ENCODE measurements at regions not wholly inside any gene's neighbourhood (a gene's known extent, or its start where the extent isn't known, plus 50 kb on each side); places are given as distances from the start of the nearest gene placed in this dataset.

DNA sequence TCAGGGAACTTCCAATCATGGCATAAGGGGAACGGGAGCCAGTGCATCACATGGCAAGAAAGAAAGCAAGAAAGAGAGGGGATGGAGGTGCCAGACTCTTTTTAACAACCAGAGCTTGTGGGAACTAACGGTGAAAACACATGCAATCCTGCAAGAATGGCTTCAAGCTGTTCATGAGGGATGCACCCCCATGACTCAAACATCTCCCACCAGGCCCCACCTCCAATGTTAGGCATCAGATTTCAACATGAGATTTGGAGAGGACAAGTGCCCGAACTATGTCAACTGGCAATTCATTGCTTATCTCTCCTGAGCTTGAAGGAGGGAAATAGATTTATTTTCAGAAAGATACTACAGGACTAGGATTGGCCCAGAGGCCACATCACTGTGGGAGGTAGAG lies 270.0 kb downstream of the SLC4A3 start:
- intact Hi-C loops (cut with DNase I; ENCODE audit: low total_unique reads): no loop called here
- no peak overlapping the region for H3K27ac ChIP-seq

DNA sequence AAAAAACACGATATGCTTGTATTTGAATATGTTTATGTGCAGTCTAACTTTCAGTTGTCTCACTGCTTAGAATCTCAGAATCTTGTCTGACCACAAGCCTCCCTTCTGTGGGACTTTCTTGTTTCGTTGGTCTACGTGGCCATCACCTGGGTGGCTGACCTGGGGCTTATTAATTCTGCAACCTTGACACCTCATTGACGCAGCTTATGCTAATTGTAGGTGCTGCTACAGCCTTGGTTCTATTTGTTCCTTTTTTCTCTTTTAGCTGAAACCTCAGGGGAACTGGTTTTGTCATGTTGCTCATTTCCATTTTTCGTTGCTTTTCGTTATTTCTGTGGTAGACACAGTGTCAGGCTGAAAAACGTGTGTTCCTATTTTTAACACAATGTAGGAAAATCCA lies 273.7 kb downstream of the SLC4A3 start:
- no peaks in the 10 kb centered on the region for H3K4me1 ChIP-seq
- H3K4me3 ChIP-seq: no peak overlapping the region
- no peak for DNase-seq
- intact Hi-C loops (cut with DNase I; ENCODE audit: low total_unique reads): no loop called here
- WGBS, 5 donors: 65 to 76% (median 69%) methylated on average over 7 of the region's 7 CpGs
- H3K27ac ChIP-seq: no peak overlapping the region
- H3K9me3 ChIP-seq: no peaks in the 10 kb centered on the region
- no peak for TF ChIP-seq POLR2AphosphoS5 (IDR thresholded peaks at IDR 0.05)
- TF ChIP-seq EP300 (IDR thresholded peaks at IDR 0.05): no peak
- TF ChIP-seq POLR2A (IDR thresholded peaks at IDR 0.05): no peak
- TF ChIP-seq, protein P1, sequence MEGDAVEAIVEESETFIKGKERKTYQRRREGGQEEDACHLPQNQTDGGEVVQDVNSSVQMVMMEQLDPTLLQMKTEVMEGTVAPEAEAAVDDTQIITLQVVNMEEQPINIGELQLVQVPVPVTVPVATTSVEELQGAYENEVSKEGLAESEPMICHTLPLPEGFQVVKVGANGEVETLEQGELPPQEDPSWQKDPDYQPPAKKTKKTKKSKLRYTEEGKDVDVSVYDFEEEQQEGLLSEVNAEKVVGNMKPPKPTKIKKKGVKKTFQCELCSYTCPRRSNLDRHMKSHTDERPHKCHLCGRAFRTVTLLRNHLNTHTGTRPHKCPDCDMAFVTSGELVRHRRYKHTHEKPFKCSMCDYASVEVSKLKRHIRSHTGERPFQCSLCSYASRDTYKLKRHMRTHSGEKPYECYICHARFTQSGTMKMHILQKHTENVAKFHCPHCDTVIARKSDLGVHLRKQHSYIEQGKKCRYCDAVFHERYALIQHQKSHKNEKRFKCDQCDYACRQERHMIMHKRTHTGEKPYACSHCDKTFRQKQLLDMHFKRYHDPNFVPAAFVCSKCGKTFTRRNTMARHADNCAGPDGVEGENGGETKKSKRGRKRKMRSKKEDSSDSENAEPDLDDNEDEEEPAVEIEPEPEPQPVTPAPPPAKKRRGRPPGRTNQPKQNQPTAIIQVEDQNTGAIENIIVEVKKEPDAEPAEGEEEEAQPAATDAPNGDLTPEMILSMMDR (IDR thresholded peaks at IDR 0.05): no peak
- H3K36me3 ChIP-seq: no peaks in the 10 kb centered on the region
- H3K27me3 ChIP-seq: peaks cover 0 to 10% (median 0%) of the 10 kb centered on the region in 3 donors

More for the DNA sequence above, 270.0 kb downstream of the SLC4A3 start:
- no peak overlapping the region for H3K4me3 ChIP-seq
- DNase-seq: no peak
- H3K9me3 ChIP-seq: no peaks in the 10 kb centered on the region
- TF ChIP-seq POLR2AphosphoS5 (IDR thresholded peaks at IDR 0.05) (no peak), POLR2A (IDR thresholded peaks at IDR 0.05) (no peak), EP300 (IDR thresholded peaks at IDR 0.05) (no peak)
- TF ChIP-seq, protein P1 (IDR thresholded peaks at IDR 0.05): no peak
- 30 to 41% (median 31%) methylated on average over 3 of the region's 3 CpGs for WGBS, 5 donors
- no peaks in the 10 kb centered on the region for H3K27me3 ChIP-seq
- H3K36me3 ChIP-seq: no peaks in the 10 kb centered on the region
- H3K4me1 ChIP-seq: no peaks in the 10 kb centered on the region

DNA sequence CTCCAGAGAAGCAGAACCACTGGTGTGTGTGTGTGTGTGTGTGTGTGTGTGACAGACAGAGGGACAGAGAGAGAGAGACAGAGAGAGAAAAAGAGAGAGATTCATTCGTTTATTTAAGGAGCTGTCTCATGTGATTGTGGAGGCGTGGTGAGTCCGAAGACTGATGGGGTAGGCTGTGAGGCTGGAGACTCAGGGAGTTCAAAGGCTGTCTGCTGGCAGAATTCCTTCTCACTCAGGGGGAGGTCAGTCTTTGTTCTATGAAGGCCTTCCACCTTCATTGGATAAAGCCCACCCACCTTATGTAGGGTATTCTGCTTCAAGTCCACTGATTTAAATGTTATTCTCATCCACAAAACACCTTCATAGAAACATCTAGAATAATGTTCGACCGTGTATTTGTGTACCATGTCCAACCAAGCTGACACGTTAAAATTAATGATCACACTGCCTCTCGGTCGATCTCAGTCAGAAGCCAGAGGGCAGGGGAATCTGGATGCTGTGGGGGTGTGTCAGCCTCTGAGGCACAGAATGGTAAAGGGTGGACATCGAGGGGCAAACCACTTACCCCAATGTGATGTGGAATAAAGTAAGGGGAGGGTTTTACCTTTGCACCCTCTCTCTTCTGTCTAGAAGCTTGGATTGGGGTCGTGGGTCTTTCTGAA lies 275.6 kb downstream of the SLC4A3 start:
- WGBS, 5 donors: 26 to 30% (median 28%) methylated on average over 10 of the region's 10 CpGs
- intact Hi-C loops (cut with DNase I; ENCODE audit: low total_unique reads): no loop called here
- H3K4me3 ChIP-seq: no peak overlapping the region
- DNase-seq: no peak
- H3K9me3 ChIP-seq: no peaks in the 10 kb centered on the region
- no peaks in the 10 kb centered on the region for H3K36me3 ChIP-seq
- no peak overlapping the region for H3K27ac ChIP-seq
- H3K27me3 ChIP-seq: peaks cover 0 to 10% (median 0%) of the 10 kb centered on the region in 3 donors
- TF ChIP-seq POLR2A (IDR thresholded peaks at IDR 0.05) (no peak), POLR2AphosphoS5 (IDR thresholded peaks at IDR 0.05) (no peak), EP300 (IDR thresholded peaks at IDR 0.05) (no peak)
- TF ChIP-seq, protein P1 (IDR thresholded peaks at IDR 0.05): no peak
- no peaks in the 10 kb centered on the region for H3K4me1 ChIP-seq

DNA sequence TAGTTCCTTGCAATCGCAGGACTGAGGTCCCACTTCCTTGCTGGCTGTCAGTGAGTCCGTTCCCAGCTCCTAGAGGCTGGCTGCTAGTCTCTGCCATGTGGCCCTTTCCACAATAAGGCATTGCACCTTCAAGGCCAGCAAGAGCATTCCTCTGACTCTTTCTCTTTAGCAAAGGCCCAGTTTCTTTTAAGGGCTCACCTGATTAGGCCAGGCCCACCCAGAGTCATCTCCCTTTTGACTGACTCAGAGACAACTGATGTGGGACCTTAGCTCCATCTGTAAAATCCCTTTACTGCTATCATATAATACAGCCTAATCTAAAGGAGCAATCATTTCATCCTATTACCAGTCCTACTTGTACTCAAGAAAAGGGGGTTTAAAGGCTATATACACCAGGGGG lies 278.2 kb downstream of the SLC4A3 start:
- TF ChIP-seq, protein P1 (IDR thresholded peaks at IDR 0.05): no peak
- TF ChIP-seq EP300 (IDR thresholded peaks at IDR 0.05): no peak
- no peak for TF ChIP-seq POLR2A (IDR thresholded peaks at IDR 0.05)
- no peak for TF ChIP-seq POLR2AphosphoS5 (IDR thresholded peaks at IDR 0.05)
- no peaks in the 10 kb centered on the region for H3K4me1 ChIP-seq
- H3K36me3 ChIP-seq: no peaks in the 10 kb centered on the region
- WGBS, 5 donors: 88 to 96% (median 92%) methylated on average over 2 of the region's 2 CpGs
- intact Hi-C loops (cut with DNase I; ENCODE audit: low total_unique reads): no loop called here
- no peak for DNase-seq
- no peaks in the 10 kb centered on the region for H3K9me3 ChIP-seq
- H3K4me3 ChIP-seq: no peak overlapping the region
- H3K27ac ChIP-seq: no peak overlapping the region
- H3K27me3 ChIP-seq: peaks cover 0 to 10% (median 0%) of the 10 kb centered on the region in 3 donors
